DND-41 (cell line): ENCODE measurements at regions not wholly inside any gene's neighbourhood (a gene's known extent, or its start where the extent isn't known, plus 50 kb on each side); places are given as distances from the start of the nearest gene placed in this dataset.

ENCODE experiments used
- ATAC-seq: fragments of 200-7000 bp; cut with Tn5 transposase; 3 replicates; pipeline ENCODE4 v1.9.1; 2021; ENCODE audit warnings: low read depth; ENCODE audit not compliant: insufficient read depth
- DNase-seq: peaks from one replicate; pipeline ENCODE4 v3.0.0-alpha.2; 2020
- H2AFZ ChIP-seq: 2 replicates; pipeline ENCODE4 v1.6.0; 2012; ENCODE audit warnings: low read depth, low read length
- H3K27ac ChIP-seq: 2 replicates; pipeline ENCODE4 v1.5.1; 2012; ENCODE audit warnings: low read length, inconsistent platforms
- H3K27me3 ChIP-seq: fragments of 200-600 bp; sonication (generic); 2 replicates; pipeline ENCODE4 v1.6.0; 2012; ENCODE audit warnings: low read length, mild to moderate bottlenecking, inconsistent platforms; ENCODE audit not compliant: insufficient read depth, poor library complexity
- H3K36me3 ChIP-seq: 2 replicates; pipeline ENCODE4 v1.5.1; 2012; ENCODE audit warnings: low read length, inconsistent platforms; ENCODE audit not compliant: insufficient read depth
- H3K4me1 ChIP-seq: 2 replicates; pipeline ENCODE4 v1.5.1; 2012; ENCODE audit warnings: mild to moderate bottlenecking, low read length; ENCODE audit not compliant: insufficient read depth
- H3K4me2 ChIP-seq: 2 replicates; pipeline ENCODE4 v1.6.0; 2012; ENCODE audit warnings: mild to moderate bottlenecking, moderate library complexity, low read length, inconsistent platforms; ENCODE audit not compliant: insufficient read depth
- H3K4me3 ChIP-seq, 2 experiments: fragments of 200-600 bp in 1 of 2; shearing (Covaris generic) in 1 of 2; 2 replicates each; pipeline ENCODE4 v1.5.1; 2012 to 2016; ENCODE audit warnings: inconsistent platforms in 2 of 2, low read length in 2 of 2, mild to moderate bottlenecking in 2 of 2, low read depth in 1 of 2, moderate library complexity in 1 of 2
- H3K79me2 ChIP-seq: 2 replicates; pipeline ENCODE4 v1.6.0; 2012; ENCODE audit warnings: low read length, inconsistent platforms; ENCODE audit not compliant: insufficient read depth
- H3K9ac ChIP-seq: 2 replicates; pipeline ENCODE4 v1.6.0; 2012; ENCODE audit warnings: low read depth, mild to moderate bottlenecking, inconsistent platforms, low read length, moderate library complexity
- H3K9me3 ChIP-seq: 2 replicates; pipeline ENCODE4 v1.5.1; 2012; ENCODE audit warnings: low read length, moderate library complexity, mild to moderate bottlenecking, inconsistent platforms; ENCODE audit not compliant: insufficient read depth, severe bottlenecking
- H4K20me1 ChIP-seq: 2 replicates; pipeline ENCODE4 v1.6.0; 2012; ENCODE audit warnings: low read length; ENCODE audit not compliant: insufficient read depth
- CTCF ChIP-seq: IDR thresholded peaks from 2 replicates; pipeline ENCODE4 v1.5.1; 2012; ENCODE audit warnings: borderline replicate concordance, low read length, moderate library complexity, mild to moderate bottlenecking; ENCODE audit not compliant: poor library complexity, severe bottlenecking; ENCODE audit errors: extremely low read depth
- EZH2 ChIP-seq: IDR thresholded peaks from 3 replicates; pipeline ENCODE4 v1.6.1; 2012; ENCODE audit warnings: borderline replicate concordance, low read depth, mild to moderate bottlenecking, moderate library complexity, low read length, inconsistent platforms; ENCODE audit not compliant: severe bottlenecking

GRCh38 chr9:2506321-2506720 is 115.3 kb upstream of the VLDLR start:
- Histone ChIP-seq H3K9ac (no peak overlapping the region), H4K20me1 (no peaks in the 10 kb centered on the region), H3K27ac (no peak overlapping the region), H3K36me3 (no peaks in the 10 kb centered on the region), H3K4me3 (no peak overlapping the region), H3K9me3 (no peaks in the 10 kb centered on the region), H3K4me2 (no peak overlapping the region), H2AFZ (no peak overlapping the region), H3K4me1 (no peaks in the 10 kb centered on the region), H3K27me3 (no peaks in the 10 kb centered on the region), H3K79me2 (no peaks in the 10 kb centered on the region)
- DNase-seq (no peak), ATAC-seq (no peak)
- no peak for TF ChIP-seq EZH2
- TF ChIP-seq CTCF: no peak

GRCh38 chr9:2523591-2523990 is 98.0 kb upstream of the VLDLR start:
- no peak overlapping the region for H3K9ac ChIP-seq
- H3K79me2 ChIP-seq: no peaks in the 10 kb centered on the region
- TF ChIP-seq CTCF: no peak
- no peak for TF ChIP-seq EZH2
- H3K4me3 ChIP-seq: no peak overlapping the region
- DNase-seq (no peak), ATAC-seq (no peak)
- H3K36me3 ChIP-seq: peaks cover 3% of the 10 kb centered on the region; the same call in 1 of the 2 replicates
- no peaks in the 10 kb centered on the region for H3K27me3 ChIP-seq
- H3K4me2 ChIP-seq: no peak overlapping the region
- no peak overlapping the region for H2AFZ ChIP-seq
- no peaks in the 10 kb centered on the region for H3K4me1 ChIP-seq
- no peaks in the 10 kb centered on the region for H4K20me1 ChIP-seq
- no peak overlapping the region for H3K27ac ChIP-seq
- no peaks in the 10 kb centered on the region for H3K9me3 ChIP-seq

- H4K20me1 ChIP-seq: no peaks in the 10 kb centered on the region
- H3K27ac ChIP-seq: no peak overlapping the region
- TF ChIP-seq CTCF (no peak), EZH2 (no peak)
- H3K36me3 ChIP-seq: peaks cover 3% of the 10 kb centered on the region; the same call in 1 of the 2 replicates
- H3K9me3 ChIP-seq: no peaks in the 10 kb centered on the region
- no peaks in the 10 kb centered on the region for H3K27me3 ChIP-seq
- no peak overlapping the region for H3K4me3 ChIP-seq
- H3K4me1 ChIP-seq: no peaks in the 10 kb centered on the region
- H2AFZ ChIP-seq: no peak overlapping the region
- no peaks in the 10 kb centered on the region for H3K79me2 ChIP-seq
- no peak for ATAC-seq
- no peak overlapping the region for H3K9ac ChIP-seq
- DNase-seq: no peak
- no peak overlapping the region for H3K4me2 ChIP-seq
These were observed 97.0 kb upstream of the VLDLR start for GRCh38 chr9:2524601-2525000.

GRCh38 chr9:2525147-2525546 is 96.4 kb upstream of the VLDLR start:
- Histone ChIP-seq H3K4me2 (no peak overlapping the region), H4K20me1 (no peaks in the 10 kb centered on the region), H3K9ac (no peak overlapping the region), H3K27me3 (no peaks in the 10 kb centered on the region), H2AFZ (no peak overlapping the region), H3K4me3 (no peak overlapping the region), H3K79me2 (no peaks in the 10 kb centered on the region), H3K36me3 (peaks cover 3% of the 10 kb centered on the region; the same call in 1 of the 2 replicates), H3K9me3 (no peaks in the 10 kb centered on the region), H3K27ac (no peak overlapping the region), H3K4me1 (no peaks in the 10 kb centered on the region)
- ATAC-seq: no peak
- no peak for DNase-seq
- TF ChIP-seq EZH2 (no peak), CTCF (no peak)
